HEK293T (cell line): ENCODE measurements at regions not wholly inside any gene's neighbourhood (a gene's known extent, or its start where the extent isn't known, plus 50 kb on each side); places are given as distances from the start of the nearest gene placed in this dataset.

Experiments
- CTCF ChIA-PET: fragments of 350-600 bp; formaldehyde crosslinking; extraction: SDS; loops from one replicate; lab custom pipeline; 2021; ENCODE audit warnings: antibody characterized with exemption, inconsistent platforms; lab: Yijun Ruan, JAX
- POLR2A ChIA-PET: fragments of 350-600 bp; formaldehyde crosslinking; extraction: SDS; loops from one replicate; lab custom pipeline; 2020; ENCODE audit warnings: antibody characterized with exemption, inconsistent platforms; lab: Yijun Ruan, JAX
- DNase-seq: peaks from one replicate; pipeline ENCODE4 v3.0.0; 2012; ENCODE audit warnings: mixed read lengths; ENCODE audit errors: extremely low spot score
- ARNT ChIP-seq: fragments of 450-650 bp; IDR thresholded peaks from 2 replicates; pipeline ENCODE4 v1.6.1; 2017; ENCODE audit warnings: mild to moderate bottlenecking
- BHLHE40 ChIP-seq: fragments of 450-650 bp; IDR thresholded peaks from 2 replicates; pipeline ENCODE4 v1.6.1; 2016; ENCODE audit warnings: mild to moderate bottlenecking, moderate library complexity, borderline replicate concordance
- CTBP1 ChIP-seq: fragments of 450-650 bp; IDR thresholded peaks from 2 replicates; pipeline ENCODE4 v1.6.1; 2016; ENCODE audit warnings: borderline replicate concordance
- ELF4 ChIP-seq: fragments of 450-650 bp; IDR thresholded peaks from 2 replicates; pipeline ENCODE4 v1.6.1; 2017; ENCODE audit warnings: antibody characterized with exemption
- FOXA1 ChIP-seq: fragments of 450-650 bp; IDR thresholded peaks from 2 replicates; pipeline ENCODE4 v1.6.1; 2016; ENCODE audit warnings: mild to moderate bottlenecking
- FOXK2 ChIP-seq: fragments of 450-650 bp; IDR thresholded peaks from 2 replicates; pipeline ENCODE4 v1.6.1; 2016; ENCODE audit warnings: mild to moderate bottlenecking
- FOXM1 ChIP-seq: fragments of 450-650 bp; IDR thresholded peaks from 2 replicates; pipeline ENCODE4 v1.6.1; 2017; ENCODE audit warnings: mild to moderate bottlenecking, borderline replicate concordance
- HDGF ChIP-seq: fragments of 450-650 bp; IDR thresholded peaks from 2 replicates; pipeline ENCODE4 v1.6.1; 2017; ENCODE audit warnings: antibody characterized with exemption, borderline replicate concordance
- L3MBTL2 ChIP-seq: fragments of 450-650 bp; conservative IDR thresholded peaks from 2 replicates; pipeline ENCODE4 v1.6.1; 2016; ENCODE audit warnings: mild to moderate bottlenecking
- LEF1 ChIP-seq: fragments of 450-650 bp; IDR thresholded peaks from 2 replicates; pipeline ENCODE4 v1.6.1; 2017; ENCODE audit warnings: mild to moderate bottlenecking, borderline replicate concordance
- NFRKB ChIP-seq: fragments of 450-650 bp; IDR thresholded peaks from 2 replicates; pipeline ENCODE4 v1.6.1; 2016; ENCODE audit warnings: mild to moderate bottlenecking, moderate library complexity
- PKNOX1 ChIP-seq: fragments of 450-650 bp; IDR thresholded peaks from 2 replicates; pipeline ENCODE4 v1.6.1; 2016
- SP1 ChIP-seq: fragments of 450-650 bp; IDR thresholded peaks from 2 replicates; pipeline ENCODE4 v1.6.1; 2017
- SUZ12 ChIP-seq: fragments of 450-650 bp; IDR thresholded peaks from 2 replicates; pipeline ENCODE4 v1.6.1; 2016; ENCODE audit warnings: mild to moderate bottlenecking
- TARDBP ChIP-seq: fragments of 450-650 bp; IDR thresholded peaks from 2 replicates; pipeline ENCODE4 v1.6.1; 2016
- ZNF384 ChIP-seq: fragments of 450-650 bp; IDR thresholded peaks from 2 replicates; pipeline ENCODE4 v1.6.1; 2016

- no peak for TF ChIP-seq ELF4
- TF ChIP-seq FOXA1, result no peak
- CTCF ChIA-PET, result no interaction called here
- POLR2A ChIA-PET, result no interaction called here
- DNase-seq, result no peak
Measured at GRCh38 chr15:81848701-81849100, 197.1 kb downstream of the MEX3B start.

GRCh38 chr15:81843757-81844407 is 201.9 kb downstream of the MEX3B start:
- POLR2A ChIA-PET, result no interaction called here
- no peak for DNase-seq
- CTCF ChIA-PET, result no interaction called here
- TF ChIP-seq NFRKB (no peak), ZNF384 (no peak), CTBP1 (no peak), TARDBP (no peak), SUZ12 (no peak), PKNOX1 (no peak), BHLHE40 (no peak), LEF1 (no peak), ARNT (no peak), FOXK2 (no peak), ELF4 (no peak), L3MBTL2 (no peak), HDGF (no peak)

- TF ChIP-seq SP1 (no peak), FOXM1 (no peak), ZNF384 (no peak), ARNT (no peak), TARDBP (no peak), BHLHE40 (no peak), SUZ12 (no peak), PKNOX1 (no peak), CTBP1 (no peak), FOXK2 (no peak)
- ChIA-PET POLR2A (no interaction called here), CTCF (no interaction called here)
- no peak for DNase-seq
Measured at GRCh38 chr15:81843226-81843625, 202.6 kb downstream of the MEX3B start.

GRCh38 chr15:81839387-81839786 is 206.4 kb downstream of the MEX3B start:
- POLR2A ChIA-PET, result no interaction called here
- no peak for TF ChIP-seq SP1
- no peak for TF ChIP-seq TARDBP
- no peak for TF ChIP-seq FOXM1
- no peak for TF ChIP-seq CTBP1
- TF ChIP-seq HDGF, result no peak
- no peak for TF ChIP-seq LEF1
- no peak for DNase-seq
- CTCF ChIA-PET, result no interaction called here

- POLR2A ChIA-PET, result no interaction called here
- CTCF ChIA-PET, result interaction anchor here (0.7 kb wide), 1 partner anchor 349 kb away, joined by 3 read pairs; no protein-coding TSS in a partner anchor
- no peak for DNase-seq
- TF ChIP-seq L3MBTL2 (no peak), LEF1 (no peak), CTBP1 (no peak), NFRKB (no peak), FOXA1 (no peak), TARDBP (no peak), FOXK2 (no peak), ZNF384 (no peak), SP1 (no peak), PKNOX1 (no peak), ARNT (no peak), HDGF (no peak), BHLHE40 (no peak), FOXM1 (no peak)
Measured at GRCh38 chr15:81835731-81836130, 210.1 kb downstream of the MEX3B start.

- ChIA-PET CTCF (no interaction called here), POLR2A (no interaction called here)
- TF ChIP-seq PKNOX1 (no peak), NFRKB (no peak)
- DNase-seq, result no peak
Measured at GRCh38 chr15:81830520-81830919, 215.3 kb downstream of the MEX3B start.
